ENCODE measurements at regions not wholly inside any gene's neighbourhood (a gene's known extent, or its start where the extent isn't known, plus 50 kb on each side); places are given as distances from the start of the nearest gene placed in this dataset.

DNA sequence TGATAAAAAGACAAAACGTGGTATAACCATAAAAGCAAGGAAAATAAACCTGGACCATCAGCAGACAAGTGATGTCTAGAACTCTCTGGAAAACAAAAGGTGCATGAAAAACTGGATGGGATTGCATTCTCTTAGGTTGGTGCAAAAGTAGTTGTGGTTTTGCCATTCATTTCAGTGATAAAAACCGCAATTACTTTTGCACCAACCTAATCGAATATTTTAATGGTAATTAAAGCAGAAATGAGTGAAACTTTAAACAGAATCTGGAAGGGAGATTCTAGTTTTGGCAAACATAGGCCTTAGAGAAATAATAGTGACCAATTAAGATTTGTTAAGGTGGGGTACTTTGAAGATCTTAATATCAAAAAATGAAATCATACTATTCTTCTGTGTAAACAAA lies 800.8 kb upstream of the GYPC start:
- TF ChIP-seq ARNTL (CRISPR knock-in tag; IDR thresholded peaks at IDR 0.05) = no peak
- TF ChIP-seq FOXK1 (CRISPR knock-in tag; IDR thresholded peaks at IDR 0.05; ENCODE audit: borderline replicate concordance, low read depth) = no peak
- TF ChIP-seq CTCF (CRISPR knock-in tag; IDR thresholded peaks at IDR 0.05) = no peak
- TF ChIP-seq ZNF777 (CRISPR knock-in tag; IDR thresholded peaks at IDR 0.05) = no peak
- TF ChIP-seq, protein P1, sequence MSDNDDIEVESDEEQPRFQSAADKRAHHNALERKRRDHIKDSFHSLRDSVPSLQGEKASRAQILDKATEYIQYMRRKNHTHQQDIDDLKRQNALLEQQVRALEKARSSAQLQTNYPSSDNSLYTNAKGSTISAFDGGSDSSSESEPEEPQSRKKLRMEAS (IDR thresholded peaks at IDR 0.05) = no peak
- TF ChIP-seq ZNF720 (CRISPR knock-in tag; IDR thresholded peaks at IDR 0.05) = no peak
- no peak for TF ChIP-seq TP53 (CRISPR knock-in tag; conservative IDR thresholded peaks at IDR 0.05)
- TF ChIP-seq POLR2A (IDR thresholded peaks at IDR 0.05; ENCODE audit: insufficient read depth in 1 of 2, low read depth in 2 of 2, low read length in 2 of 2) = no peak

Measured in HepG2 (cell line).